Gastroesophageal sphincter (tissue), 3 donors: ENCODE measurements at regions not wholly inside any gene's neighbourhood (a gene's known extent, or its start where the extent isn't known, plus 50 kb on each side); places are given as distances from the start of the nearest gene placed in this dataset.

Experiments
- POLR2A ChIP-seq, 2 donors: fragments of 450-650 bp; IDR thresholded peaks; one replicate each; pipeline ENCODE4 v1.6.1; 2017; ENCODE audit warnings: antibody characterized with exemption in 2 of 2, mild to moderate bottlenecking in 2 of 2, moderate library complexity in 1 of 2
- POLR2AphosphoS5 ChIP-seq: sonication (generic); formaldehyde crosslinking; IDR thresholded peaks from one replicate; pipeline ENCODE4 v1.6.1; 2017; ENCODE audit warnings: antibody characterized with exemption
- TF ChIP-seq, protein P1 (sequence below), 4 experiments: fragments of 200-600 bp in 2 of 4; fragments of 450-650 bp in 2 of 4; sonication (generic) in 1 of 4; IDR thresholded peaks; one replicate each; pipeline ENCODE4 v1.5.1; 2017 to 2019; ENCODE audit warnings: antibody characterized with exemption in 4 of 4, mild to moderate bottlenecking in 2 of 4, moderate library complexity in 2 of 4

DNA sequence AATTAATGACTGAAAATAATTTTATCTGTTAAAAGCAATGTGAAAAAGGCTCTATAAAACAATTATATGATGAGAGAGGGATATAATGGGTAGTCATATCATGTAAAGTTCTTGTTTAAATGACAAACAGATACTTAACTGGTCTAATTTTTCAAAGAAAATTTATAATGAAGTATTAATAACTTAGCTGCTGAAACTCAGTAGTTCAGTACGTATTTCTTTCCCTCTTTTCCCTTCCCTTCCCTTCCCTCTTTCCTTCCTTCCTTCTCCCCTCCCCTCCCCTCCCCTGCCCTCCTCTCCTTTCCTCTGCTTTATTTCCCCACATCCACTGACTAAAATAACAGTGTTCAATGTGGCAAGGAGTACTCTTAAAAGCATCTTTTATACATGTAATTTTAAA is 123.1 kb upstream of the PTGFR start:
- TF ChIP-seq POLR2AphosphoS5 (no peak), POLR2A (IDR thresholded peaks at IDR 0.05) (no peak)
- TF ChIP-seq, protein P1, sequence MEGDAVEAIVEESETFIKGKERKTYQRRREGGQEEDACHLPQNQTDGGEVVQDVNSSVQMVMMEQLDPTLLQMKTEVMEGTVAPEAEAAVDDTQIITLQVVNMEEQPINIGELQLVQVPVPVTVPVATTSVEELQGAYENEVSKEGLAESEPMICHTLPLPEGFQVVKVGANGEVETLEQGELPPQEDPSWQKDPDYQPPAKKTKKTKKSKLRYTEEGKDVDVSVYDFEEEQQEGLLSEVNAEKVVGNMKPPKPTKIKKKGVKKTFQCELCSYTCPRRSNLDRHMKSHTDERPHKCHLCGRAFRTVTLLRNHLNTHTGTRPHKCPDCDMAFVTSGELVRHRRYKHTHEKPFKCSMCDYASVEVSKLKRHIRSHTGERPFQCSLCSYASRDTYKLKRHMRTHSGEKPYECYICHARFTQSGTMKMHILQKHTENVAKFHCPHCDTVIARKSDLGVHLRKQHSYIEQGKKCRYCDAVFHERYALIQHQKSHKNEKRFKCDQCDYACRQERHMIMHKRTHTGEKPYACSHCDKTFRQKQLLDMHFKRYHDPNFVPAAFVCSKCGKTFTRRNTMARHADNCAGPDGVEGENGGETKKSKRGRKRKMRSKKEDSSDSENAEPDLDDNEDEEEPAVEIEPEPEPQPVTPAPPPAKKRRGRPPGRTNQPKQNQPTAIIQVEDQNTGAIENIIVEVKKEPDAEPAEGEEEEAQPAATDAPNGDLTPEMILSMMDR (IDR thresholded peaks at IDR 0.05), result no peak
